Uterus (tissue), 2 donors: ENCODE measurements at regions not wholly inside any gene's neighbourhood (a gene's known extent, or its start where the extent isn't known, plus 50 kb on each side); places are given as distances from the start of the nearest gene placed in this dataset.

Experiments used
- POLR2A ChIP-seq, 2 donors: fragments of 450-650 bp; IDR thresholded peaks; one replicate each; pipeline ENCODE4 v1.6.1; 2016; ENCODE audit warnings: antibody characterized with exemption in 2 of 2, mild to moderate bottlenecking in 1 of 2, moderate library complexity in 1 of 2
- TF ChIP-seq, protein P1 (sequence below), 4 experiments: fragments of 200-600 bp in 2 of 4; fragments of 450-650 bp in 2 of 4; sonication (generic) in 2 of 4; IDR thresholded peaks; one replicate each; pipeline ENCODE4 v1.5.1; 2016 to 2019; ENCODE audit warnings: antibody characterized with exemption in 4 of 4, mild to moderate bottlenecking in 2 of 4, moderate library complexity in 1 of 4

DNA sequence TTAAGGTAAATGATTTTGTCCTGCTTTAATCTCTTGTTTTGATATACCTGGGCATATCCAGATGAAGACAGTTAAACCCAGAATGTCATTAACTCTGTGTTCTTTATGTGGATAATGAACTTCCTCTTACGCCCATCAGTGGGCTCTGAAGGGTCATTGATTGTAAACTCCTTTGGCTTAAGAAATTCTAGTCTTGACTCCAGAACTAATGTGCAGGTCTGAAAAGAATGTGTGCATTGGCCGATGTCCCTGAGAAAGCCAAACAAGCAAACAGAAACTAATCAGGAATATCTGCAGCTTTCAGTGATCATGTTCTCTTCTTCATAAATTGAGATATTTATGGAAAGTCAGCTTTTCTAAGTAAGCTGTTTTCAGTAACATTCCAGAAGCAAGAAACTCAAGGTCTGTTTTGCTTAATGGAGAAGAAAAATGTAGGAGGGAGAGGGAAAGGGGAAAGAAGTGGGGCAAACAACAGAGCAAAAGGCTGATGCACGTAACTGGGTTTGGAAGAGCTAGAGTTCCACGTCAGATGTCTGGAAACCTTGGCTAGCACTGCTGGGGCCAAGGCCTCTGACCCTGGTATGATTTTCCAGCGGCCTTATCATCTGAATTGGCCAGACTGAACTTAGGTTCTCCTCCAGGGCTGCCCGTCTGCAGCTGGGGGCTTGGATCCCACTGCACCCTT lies 61.3 kb upstream of the FHL2 start:
- TF ChIP-seq, protein P1, sequence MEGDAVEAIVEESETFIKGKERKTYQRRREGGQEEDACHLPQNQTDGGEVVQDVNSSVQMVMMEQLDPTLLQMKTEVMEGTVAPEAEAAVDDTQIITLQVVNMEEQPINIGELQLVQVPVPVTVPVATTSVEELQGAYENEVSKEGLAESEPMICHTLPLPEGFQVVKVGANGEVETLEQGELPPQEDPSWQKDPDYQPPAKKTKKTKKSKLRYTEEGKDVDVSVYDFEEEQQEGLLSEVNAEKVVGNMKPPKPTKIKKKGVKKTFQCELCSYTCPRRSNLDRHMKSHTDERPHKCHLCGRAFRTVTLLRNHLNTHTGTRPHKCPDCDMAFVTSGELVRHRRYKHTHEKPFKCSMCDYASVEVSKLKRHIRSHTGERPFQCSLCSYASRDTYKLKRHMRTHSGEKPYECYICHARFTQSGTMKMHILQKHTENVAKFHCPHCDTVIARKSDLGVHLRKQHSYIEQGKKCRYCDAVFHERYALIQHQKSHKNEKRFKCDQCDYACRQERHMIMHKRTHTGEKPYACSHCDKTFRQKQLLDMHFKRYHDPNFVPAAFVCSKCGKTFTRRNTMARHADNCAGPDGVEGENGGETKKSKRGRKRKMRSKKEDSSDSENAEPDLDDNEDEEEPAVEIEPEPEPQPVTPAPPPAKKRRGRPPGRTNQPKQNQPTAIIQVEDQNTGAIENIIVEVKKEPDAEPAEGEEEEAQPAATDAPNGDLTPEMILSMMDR (IDR thresholded peaks at IDR 0.05): no peak
- no peak for TF ChIP-seq POLR2A (IDR thresholded peaks at IDR 0.05)
